Natural killer cell (primary cell): ENCODE measurements at regions not wholly inside any gene's neighbourhood (a gene's known extent, or its start where the extent isn't known, plus 50 kb on each side); places are given as distances from the start of the nearest gene placed in this dataset.

ENCODE experiments used
- ATAC-seq, 3 donors: fragments of 150-1000 bp in 2 of 3; fragments of 200-7000 bp in 1 of 3; cut with Tn5 transposase; 1 replicate in 1 of 3; 2 replicates in 2 of 3; pipeline ENCODE4 v1.10.0; 2021; ENCODE audit warnings: mild to moderate bottlenecking in 2 of 3, moderate library complexity in 2 of 3
- DNase-seq, 2 donors: peaks; one replicate each; pipeline versions ENCODE4 v3.0.0 to v3.0.0-alpha.2; 2013 to 2021; ENCODE audit warnings: mixed read lengths in 1 of 2
- H3K27ac ChIP-seq: one replicate; pipeline ENCODE4 v1.5.1; 2013; ENCODE audit warnings: mild to moderate bottlenecking, low read length
- H3K27me3 ChIP-seq: one replicate; pipeline ENCODE4 v1.6.1; 2013; ENCODE audit warnings: low read length; ENCODE audit not compliant: control insufficient read depth, insufficient read depth
- H3K36me3 ChIP-seq: one replicate; pipeline ENCODE4 v1.6.1; 2013; ENCODE audit warnings: low read length; ENCODE audit not compliant: control insufficient read depth, insufficient read depth
- H3K4me1 ChIP-seq: one replicate; pipeline ENCODE4 v1.6.1; 2013; ENCODE audit warnings: low read length; ENCODE audit not compliant: control insufficient read depth, insufficient read depth
- H3K4me3 ChIP-seq: one replicate; pipeline ENCODE4 v1.5.1; 2013; ENCODE audit warnings: low read length
- H3K9me3 ChIP-seq: one replicate; pipeline ENCODE4 v1.6.1; 2013; ENCODE audit warnings: low read length; ENCODE audit not compliant: control insufficient read depth, insufficient read depth
- H3K27ac Mint-ChIP-seq, 2 donors: one replicate each; pipeline ENCODE4 v1.8.0; 2022; ENCODE audit warnings: mild to moderate bottlenecking in 2 of 2, mixed read lengths in 2 of 2, moderate library complexity in 1 of 2
- H3K27me3 Mint-ChIP-seq, 2 donors: one replicate each; pipeline ENCODE4 v1.8.0; 2022; ENCODE audit warnings: low read depth in 2 of 2, mixed read lengths in 2 of 2
- H3K36me3 Mint-ChIP-seq: one replicate; pipeline ENCODE4 v1.8.0; 2022; ENCODE audit warnings: mixed read lengths
- H3K4me1 Mint-ChIP-seq, 2 donors: one replicate each; pipeline ENCODE4 v1.8.0; 2022; ENCODE audit warnings: mixed read lengths in 2 of 2
- H3K4me3 Mint-ChIP-seq: one replicate; pipeline ENCODE4 v1.8.0; 2022; ENCODE audit warnings: mild to moderate bottlenecking, moderate library complexity, mixed read lengths
- H3K9me3 Mint-ChIP-seq, 2 donors: one replicate each; pipeline ENCODE4 v1.8.0; 2022; ENCODE audit warnings: mixed read lengths in 2 of 2
- WGBS: methylation state at CpG from one replicate; pipeline ENCODE4 v1.1.7; 2013; ENCODE audit warnings: missing lambda C conversion rate; ENCODE audit not compliant: insufficient coverage; 5-methylcytosine and 5-hydroxymethylcytosine counted together
- intact Hi-C: fragments of 100-400 bp; cut with micrococcal nuclease; formaldehyde crosslinking; loops from one replicate; pipeline ENCODE4 v1.14.2; 2022
- TF ChIP-seq, protein P1 (sequence below): fragments of 200-600 bp; IDR thresholded peaks from one replicate; pipeline ENCODE4 v1.8.0; 2022; ENCODE audit warnings: antibody characterized with exemption

DNA sequence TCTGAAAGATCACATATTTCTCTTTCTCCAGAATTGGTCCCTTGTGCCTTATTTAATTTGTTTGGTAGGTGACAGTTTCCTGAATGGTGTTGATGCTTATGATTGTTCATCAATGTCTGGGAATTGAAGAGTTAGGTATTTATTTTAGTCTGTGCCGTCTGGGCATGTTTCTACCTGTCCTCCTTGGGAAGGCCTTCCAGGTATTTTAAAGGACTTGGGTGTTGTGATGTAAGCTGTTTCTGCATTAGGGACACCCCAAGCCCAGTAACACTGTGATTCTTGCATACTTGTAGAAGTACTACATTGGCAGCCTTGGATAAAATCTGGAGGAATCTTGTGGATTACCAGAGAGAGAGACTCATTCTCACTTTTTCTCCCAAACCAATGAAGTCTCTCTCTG is 120.8 kb upstream of the CXXC4 start:
- DNase-seq, result no peak
- Histone ChIP-seq H3K27ac (no peak overlapping the region), H3K4me3 (no peak overlapping the region), H3K9me3 (peaks cover 3% of the 10 kb centered on the region), H3K36me3 (no peaks in the 10 kb centered on the region), H3K27me3 (no peaks in the 10 kb centered on the region), H3K4me1 (no peaks in the 10 kb centered on the region)
- Mint-ChIP-seq H3K36me3 (no peaks in the 10 kb centered on the region), H3K4me3 (no peak overlapping the region), H3K27me3 (no peaks in the 10 kb centered on the region), H3K27ac (no peak overlapping the region), H3K4me1 (no peaks in the 10 kb centered on the region), H3K9me3 (peaks cover 6 to 14% of the 10 kb centered on the region in 2 donors)
- TF ChIP-seq, protein P1, sequence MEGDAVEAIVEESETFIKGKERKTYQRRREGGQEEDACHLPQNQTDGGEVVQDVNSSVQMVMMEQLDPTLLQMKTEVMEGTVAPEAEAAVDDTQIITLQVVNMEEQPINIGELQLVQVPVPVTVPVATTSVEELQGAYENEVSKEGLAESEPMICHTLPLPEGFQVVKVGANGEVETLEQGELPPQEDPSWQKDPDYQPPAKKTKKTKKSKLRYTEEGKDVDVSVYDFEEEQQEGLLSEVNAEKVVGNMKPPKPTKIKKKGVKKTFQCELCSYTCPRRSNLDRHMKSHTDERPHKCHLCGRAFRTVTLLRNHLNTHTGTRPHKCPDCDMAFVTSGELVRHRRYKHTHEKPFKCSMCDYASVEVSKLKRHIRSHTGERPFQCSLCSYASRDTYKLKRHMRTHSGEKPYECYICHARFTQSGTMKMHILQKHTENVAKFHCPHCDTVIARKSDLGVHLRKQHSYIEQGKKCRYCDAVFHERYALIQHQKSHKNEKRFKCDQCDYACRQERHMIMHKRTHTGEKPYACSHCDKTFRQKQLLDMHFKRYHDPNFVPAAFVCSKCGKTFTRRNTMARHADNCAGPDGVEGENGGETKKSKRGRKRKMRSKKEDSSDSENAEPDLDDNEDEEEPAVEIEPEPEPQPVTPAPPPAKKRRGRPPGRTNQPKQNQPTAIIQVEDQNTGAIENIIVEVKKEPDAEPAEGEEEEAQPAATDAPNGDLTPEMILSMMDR, result no peak
- intact Hi-C loops, result no loop called here
- no peak for ATAC-seq
- WGBS, result 89% methylated on average over 1 of the region's 1 CpG

GRCh38 chr4:104615926-104616325 is 121.2 kb upstream of the CXXC4 start:
- WGBS, result 82% methylated on average over 2 of the region's 2 CpGs
- H3K4me3 ChIP-seq, result no peak overlapping the region
- peaks cover 3% of the 10 kb centered on the region for H3K9me3 ChIP-seq
- H3K4me1 ChIP-seq, result no peaks in the 10 kb centered on the region
- H3K36me3 ChIP-seq, result no peaks in the 10 kb centered on the region
- Mint-ChIP-seq H3K4me1 (no peaks in the 10 kb centered on the region), H3K27ac (no peak overlapping the region), H3K27me3 (no peaks in the 10 kb centered on the region), H3K9me3 (peaks cover 8 to 14% of the 10 kb centered on the region in 2 donors), H3K36me3 (no peaks in the 10 kb centered on the region), H3K4me3 (no peak overlapping the region)
- TF ChIP-seq, protein P1, result no peak
- H3K27me3 ChIP-seq, result no peaks in the 10 kb centered on the region
- no peak overlapping the region for H3K27ac ChIP-seq
- no peak for DNase-seq
- intact Hi-C loops, result no loop called here
- no peak for ATAC-seq

DNA sequence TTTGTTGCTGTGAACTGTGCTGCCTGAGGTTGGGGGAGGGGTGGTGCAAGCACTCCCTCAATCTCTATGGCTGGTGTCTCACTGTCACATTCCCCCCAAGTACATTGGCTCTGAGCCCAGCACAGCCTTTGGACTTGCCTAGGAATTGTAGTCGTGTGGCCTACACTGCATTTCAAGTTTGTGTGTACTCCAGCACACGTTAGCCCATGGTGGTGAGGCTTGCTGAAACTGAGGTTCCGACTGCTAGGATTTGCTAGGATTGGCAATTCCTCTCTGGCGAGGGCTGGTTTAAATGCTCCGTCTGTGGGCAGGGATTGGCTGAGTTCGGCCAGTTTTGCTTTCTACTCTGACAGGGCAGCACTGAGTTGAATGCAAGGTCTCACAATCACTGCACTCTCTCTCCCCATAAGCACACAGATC is 121.7 kb upstream of the CXXC4 start:
- H3K36me3 Mint-ChIP-seq, result no peaks in the 10 kb centered on the region
- Histone ChIP-seq H3K9me3 (peaks cover 3% of the 10 kb centered on the region), H3K4me3 (no peak overlapping the region), H3K27ac (no peak overlapping the region), H3K27me3 (no peaks in the 10 kb centered on the region), H3K4me1 (no peaks in the 10 kb centered on the region), H3K36me3 (no peaks in the 10 kb centered on the region)
- no peak overlapping the region for H3K4me3 Mint-ChIP-seq
- DNase-seq (no peak), ATAC-seq (no peak)
- TF ChIP-seq, protein P1, result no peak
- H3K9me3 Mint-ChIP-seq, result peaks cover 8 to 14% of the 10 kb centered on the region in 2 donors
- 78% methylated on average over 6 of the region's 6 CpGs for WGBS
- intact Hi-C loops, result no loop called here
- no peaks in the 10 kb centered on the region for H3K27me3 Mint-ChIP-seq
- no peak overlapping the region for H3K27ac Mint-ChIP-seq
- H3K4me1 Mint-ChIP-seq, result no peaks in the 10 kb centered on the region

- Histone ChIP-seq H3K4me1 (no peaks in the 10 kb centered on the region), H3K4me3 (no peak overlapping the region), H3K27ac (no peak overlapping the region), H3K27me3 (no peaks in the 10 kb centered on the region), H3K9me3 (no peaks in the 10 kb centered on the region), H3K36me3 (no peaks in the 10 kb centered on the region)
- no peaks in the 10 kb centered on the region for H3K36me3 Mint-ChIP-seq
- H3K4me3 Mint-ChIP-seq, result no peak overlapping the region
- WGBS, result 100% methylated on average over 1 of the region's 1 CpG
- intact Hi-C loops, result no loop called here
- no peak for DNase-seq
- ATAC-seq, result no peak
- H3K27ac Mint-ChIP-seq, result no peak overlapping the region
- peaks cover 5 to 8% of the 10 kb centered on the region in 2 donors for H3K9me3 Mint-ChIP-seq
- no peaks in the 10 kb centered on the region for H3K4me1 Mint-ChIP-seq
- TF ChIP-seq, protein P1, result no peak
- H3K27me3 Mint-ChIP-seq, result no peaks in the 10 kb centered on the region
These were observed 131.0 kb upstream of the CXXC4 start for GRCh38 chr4:104625706-104626105.
